HuH-7.5 (cell line): ENCODE measurements at regions not wholly inside any gene's neighbourhood (a gene's known extent, or its start where the extent isn't known, plus 50 kb on each side); places are given as distances from the start of the nearest gene placed in this dataset.
"Not testable (repeated sequence)": the region's sequence is repeated elsewhere in the genome, so short reads cannot be mapped to it uniquely, and the experiment has no call there.

ENCODE experiments used
- DNase-seq: peaks from one replicate; pipeline ENCODE4 v3.0.0; 2011; ENCODE audit warnings: low spot score

DNA sequence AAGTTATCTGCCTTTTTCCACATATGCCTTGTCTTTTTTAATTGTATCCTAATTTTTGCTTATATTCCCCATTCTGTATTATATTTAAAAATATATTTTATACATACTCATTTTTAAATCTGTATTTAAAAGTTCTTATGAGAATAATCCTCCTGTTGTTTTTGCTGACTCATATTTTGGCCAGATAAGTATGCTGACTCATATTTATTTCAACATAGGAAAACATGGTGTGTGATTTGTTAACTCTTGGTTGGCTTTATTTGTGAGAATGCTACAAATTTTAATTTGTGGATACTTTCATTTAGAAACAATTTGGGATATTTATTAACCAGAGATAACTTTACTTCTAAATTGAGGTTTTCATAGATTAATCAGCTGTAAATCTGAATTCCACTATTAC is 587.7 kb downstream of the CPS1 start:
- no peak for DNase-seq

- no peak for DNase-seq
Observed at GRCh38 chr2:211144974-211145665, 588.7 kb downstream of the CPS1 start.

DNA sequence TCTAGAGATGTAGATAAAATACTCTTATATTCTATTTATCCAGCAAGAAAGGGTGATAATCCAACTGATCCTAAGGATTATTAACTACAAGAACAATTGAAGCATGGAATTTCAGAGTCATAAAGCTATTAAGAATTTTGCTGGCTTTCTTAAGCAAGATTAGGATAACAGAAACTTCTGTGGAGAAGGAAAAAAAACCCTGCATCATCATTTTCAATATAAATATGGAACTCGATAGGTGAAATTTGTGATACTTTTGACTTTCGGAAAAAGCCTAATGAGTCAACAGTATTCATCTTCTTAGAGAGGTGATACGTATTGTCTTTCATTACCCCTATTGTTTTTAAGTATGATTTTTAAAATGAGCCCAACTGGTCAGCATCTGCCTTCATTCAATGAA is 593.3 kb downstream of the CPS1 start:
- no peak for DNase-seq

- no peak for DNase-seq
Observed at GRCh38 chr2:211157211-211157610, 600.8 kb downstream of the CPS1 start.

DNA sequence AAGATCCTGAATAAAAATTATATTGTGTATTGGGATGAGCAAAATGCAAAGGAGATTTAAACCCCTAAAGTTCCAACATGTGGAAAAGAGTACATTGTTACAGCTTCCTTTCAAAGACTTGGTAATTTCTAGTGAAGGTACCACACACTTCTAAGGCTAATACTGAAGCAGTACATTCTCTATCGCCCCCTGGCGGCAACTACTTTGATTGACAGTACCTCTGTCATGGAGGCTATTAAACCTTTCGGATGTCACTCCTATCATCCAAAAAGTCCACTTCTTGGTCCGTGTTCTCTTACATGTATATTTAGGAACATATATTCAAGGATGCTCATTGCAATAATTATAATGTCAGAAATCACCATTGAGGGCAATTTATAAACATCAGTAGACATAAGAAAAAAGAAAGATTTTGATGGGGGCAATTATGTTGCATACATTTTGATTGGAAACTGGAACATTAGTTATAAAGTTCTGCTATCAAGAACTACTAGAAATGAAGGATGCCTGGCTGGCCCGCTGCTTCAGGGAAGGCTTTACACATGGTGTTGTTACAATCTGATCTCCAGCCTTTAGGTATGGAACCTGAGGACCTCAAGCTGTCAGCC is 601.6 kb downstream of the CPS1 start:
- no peak for DNase-seq

- no peak for DNase-seq
Observed at GRCh38 chr2:211159972-211160371, 603.6 kb downstream of the CPS1 start.

DNA sequence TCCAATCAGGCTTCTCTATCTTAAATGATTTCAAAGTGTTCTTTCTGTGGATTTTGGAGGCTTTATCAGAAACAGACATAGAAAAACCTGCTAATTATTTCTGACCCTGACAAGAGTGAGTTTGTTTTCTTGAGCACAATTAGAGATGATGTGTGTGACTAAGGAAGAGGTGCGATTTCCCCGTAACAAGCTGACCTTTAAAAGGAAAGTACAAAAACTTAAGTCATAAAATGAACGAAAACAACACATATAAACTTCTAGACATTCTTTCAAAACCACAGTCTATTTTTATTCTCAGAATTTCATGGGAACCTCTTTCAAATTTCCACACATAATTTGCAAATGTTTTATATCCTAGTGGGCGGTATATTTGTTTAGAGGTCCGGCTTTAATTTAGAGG is 604.8 kb downstream of the CPS1 start:
- DNase-seq = no peak

DNA sequence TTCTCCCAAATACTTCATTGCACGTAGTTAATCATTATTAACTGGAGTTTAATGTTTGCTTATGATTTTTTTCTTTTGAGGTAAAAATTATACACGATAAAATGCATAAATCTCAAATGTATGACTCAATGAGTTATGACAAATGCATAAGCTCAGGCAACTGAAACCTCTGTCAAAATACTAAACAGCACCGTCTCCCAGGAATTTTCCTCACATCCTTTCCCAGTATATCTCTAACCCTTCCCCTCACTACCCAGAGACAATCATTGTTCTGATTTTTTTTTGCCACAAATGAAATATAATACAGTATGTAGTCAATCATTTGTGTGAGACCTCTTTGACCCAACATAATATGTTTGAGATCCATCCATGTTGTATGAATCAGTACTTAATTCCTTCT is 606.5 kb downstream of the CPS1 start:
- no peak for DNase-seq

GRCh38 chr2:211170843-211171242 is 614.4 kb downstream of the CPS1 start:
- no peak for DNase-seq

- no peak for DNase-seq
Observed at GRCh38 chr2:211174021-211174420, 617.6 kb downstream of the CPS1 start.

GRCh38 chr2:211174631-211175030 is 618.2 kb downstream of the CPS1 start:
- no peak for DNase-seq

DNA sequence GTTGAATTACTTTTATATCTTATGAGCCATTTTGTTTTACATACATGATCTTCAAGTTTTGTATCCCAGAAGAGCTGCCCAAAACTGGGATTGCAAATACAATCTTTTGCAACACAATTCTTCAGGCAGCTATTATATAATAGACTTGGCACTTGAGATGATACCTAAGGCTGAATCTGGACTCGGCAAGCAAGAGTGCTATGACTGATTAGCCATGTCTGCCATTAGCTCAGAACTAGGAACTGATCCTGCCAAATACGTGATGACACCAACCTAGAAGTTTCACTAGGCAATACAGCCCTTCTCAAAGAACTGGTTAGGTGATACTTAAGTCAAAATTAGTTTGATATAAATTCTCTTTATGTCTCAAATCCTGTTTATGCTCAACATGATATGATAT is 619.6 kb downstream of the CPS1 start:
- no peak for DNase-seq

GRCh38 chr2:211176514-211177141 is 620.2 kb downstream of the CPS1 start:
- DNase-seq = no peak

GRCh38 chr2:211181626-211182025 is 625.2 kb downstream of the CPS1 start:
- no peak for DNase-seq

DNA sequence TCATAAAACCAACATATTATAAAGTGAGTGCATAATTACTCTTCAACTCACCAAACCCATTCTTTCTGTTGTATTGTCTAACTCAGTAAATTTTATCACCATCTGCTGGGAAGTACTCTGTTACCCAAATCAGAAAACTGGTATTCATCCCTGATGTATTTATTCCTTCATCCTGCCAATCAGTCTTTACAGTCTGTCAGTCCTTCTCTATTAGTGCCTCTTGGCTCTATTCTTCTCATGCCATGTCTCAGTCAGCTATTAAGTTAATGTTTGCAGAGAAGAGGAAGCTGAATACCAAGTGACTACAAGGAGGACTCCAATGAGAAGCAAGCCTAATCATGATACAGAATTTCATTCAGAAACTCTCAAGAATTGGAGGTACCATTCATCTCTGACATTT is 631.2 kb downstream of the CPS1 start:
- DNase-seq = no peak

DNA sequence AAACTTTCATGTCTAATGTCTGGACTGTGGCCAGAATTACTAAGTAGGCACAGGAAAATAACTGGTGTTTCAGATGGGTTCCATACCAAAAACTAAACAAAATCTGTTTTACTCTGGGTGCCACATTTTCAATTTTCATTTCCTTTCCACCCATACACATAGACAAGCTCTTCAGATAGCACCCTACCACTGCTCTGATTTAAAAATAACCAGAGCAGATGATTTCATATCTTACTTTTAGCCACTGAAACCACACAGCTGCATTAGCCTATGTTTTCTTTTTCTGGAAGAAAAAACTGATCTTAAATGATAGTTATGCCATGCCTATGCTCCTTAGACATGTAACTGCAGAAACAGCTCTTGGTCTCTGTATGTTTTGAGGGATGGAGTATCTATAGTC is 647.6 kb downstream of the CPS1 start:
- DNase-seq = no peak

GRCh38 chr2:211204456-211204855 is 648.1 kb downstream of the CPS1 start:
- no peak for DNase-seq

GRCh38 chr2:211204902-211205301 is 648.5 kb downstream of the CPS1 start:
- no peak for DNase-seq

GRCh38 chr2:211205358-211205757 is 649.0 kb downstream of the CPS1 start:
- DNase-seq = no peak

DNA sequence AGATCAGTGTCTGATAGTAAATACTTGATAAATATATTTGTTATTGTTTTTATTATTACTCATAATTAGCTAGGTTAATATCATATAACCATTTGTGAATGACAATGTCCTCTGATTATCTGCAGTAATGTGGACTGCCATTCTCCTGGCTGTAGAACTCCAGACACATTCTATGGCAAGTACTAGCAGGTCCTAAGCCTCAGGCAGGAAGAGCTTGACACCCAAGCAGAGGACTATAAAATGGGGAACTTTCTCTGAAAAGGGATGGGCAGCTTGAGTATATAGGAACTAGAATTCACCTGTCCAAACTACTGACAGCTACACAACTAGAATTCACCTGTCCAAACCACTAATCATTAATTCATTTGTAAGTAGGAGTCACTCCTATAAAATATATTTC is 649.4 kb downstream of the CPS1 start:
- no peak for DNase-seq

DNA sequence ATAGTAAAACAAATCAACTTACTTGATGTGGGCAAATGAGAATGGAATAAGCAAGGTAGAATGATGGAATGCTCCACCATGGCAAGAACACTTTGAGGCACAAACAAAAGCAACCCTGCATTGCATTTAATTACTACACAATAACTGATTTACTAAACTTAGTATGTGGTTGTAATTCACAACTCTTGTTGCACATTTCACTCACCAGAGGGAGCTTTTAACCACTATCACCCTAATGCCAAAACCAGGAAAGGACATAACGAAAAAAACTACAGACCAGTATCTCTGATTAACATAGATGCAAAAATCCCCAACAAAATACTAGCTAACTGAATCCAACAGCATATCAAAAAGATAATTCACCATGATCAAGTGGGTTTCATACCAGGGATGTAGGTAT is 659.8 kb downstream of the CPS1 start:
- DNase-seq = no peak

GRCh38 chr2:211219548-211219947 is 663.1 kb downstream of the CPS1 start:
- not testable (repeated sequence) for DNase-seq

DNA sequence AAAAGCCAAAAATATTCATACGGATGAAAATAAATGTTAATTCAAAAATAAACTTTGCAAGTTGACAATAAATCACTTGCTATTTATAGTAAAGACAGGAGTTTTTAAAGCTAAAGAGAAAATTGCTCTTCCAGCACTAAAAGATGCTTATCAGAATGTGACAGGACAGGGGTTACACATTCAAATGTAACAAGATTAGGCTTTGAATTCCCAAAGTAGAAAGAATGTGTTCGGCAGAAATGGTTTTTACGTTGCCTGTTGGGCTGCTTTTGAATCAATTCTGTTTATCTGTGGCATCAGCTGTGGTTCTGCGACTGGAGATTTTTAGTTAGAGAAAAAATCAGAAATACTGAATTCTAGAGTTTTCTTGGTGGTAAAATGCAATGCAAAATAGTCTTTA is 669.4 kb downstream of the CPS1 start:
- DNase-seq = no peak

DNA sequence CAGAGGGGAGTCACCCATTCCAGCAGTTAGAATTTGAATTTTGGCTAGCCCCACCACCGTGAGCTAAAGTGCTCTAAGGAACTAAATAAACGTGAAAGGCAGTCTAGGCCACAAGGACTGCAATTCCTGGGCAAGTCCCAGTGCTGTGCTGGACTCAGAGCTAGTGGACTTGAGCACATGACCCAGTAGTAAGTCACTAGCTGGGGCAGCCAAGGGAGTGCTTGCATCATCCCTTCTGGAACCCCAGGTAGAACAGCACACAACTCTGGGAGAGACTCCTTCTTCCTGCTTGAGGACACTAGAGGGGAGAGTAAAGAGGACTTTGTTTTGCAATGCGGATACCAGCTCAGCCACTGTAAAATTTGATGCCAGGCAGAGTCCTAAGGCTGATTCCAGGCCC is 672.2 kb downstream of the CPS1 start:
- no peak for DNase-seq
